Liver (tissue), 3 donors: ENCODE measurements at regions not wholly inside any gene's neighbourhood (a gene's known extent, or its start where the extent isn't known, plus 50 kb on each side); places are given as distances from the start of the nearest gene placed in this dataset.

Source experiments
- CTCF ChIP-seq: fragments of 150-350 bp; IDR thresholded peaks from 2 replicates; pipeline ENCODE4 v1.5.1; 2017; ENCODE audit warnings: improper control_type of control experiment, low read depth, low read length; ENCODE audit not compliant: missing input control
- JUND ChIP-seq, 2 donors: IDR thresholded peaks; 2 replicates each; pipeline ENCODE4 v1.6.1; 2016; ENCODE audit warnings: antibody characterized with exemption in 2 of 2
- MAX ChIP-seq: IDR thresholded peaks from 2 replicates; pipeline ENCODE4 v1.6.1; 2016; ENCODE audit warnings: antibody characterized with exemption
- NR2F2 ChIP-seq: IDR thresholded peaks from 2 replicates; pipeline ENCODE4 v1.6.1; 2016; ENCODE audit warnings: antibody characterized with exemption
- REST ChIP-seq: IDR thresholded peaks from 2 replicates; pipeline ENCODE4 v1.6.1; 2016; ENCODE audit warnings: antibody characterized with exemption, mild to moderate bottlenecking
- RXRA ChIP-seq, 2 donors: IDR thresholded peaks; 2 replicates each; pipeline ENCODE4 v1.6.1; 2017 to 2018; ENCODE audit warnings: antibody characterized with exemption in 2 of 2, mild to moderate bottlenecking in 1 of 2
- SP1 ChIP-seq: IDR thresholded peaks from 2 replicates; pipeline ENCODE4 v1.6.1; 2018; ENCODE audit warnings: antibody characterized with exemption, mild to moderate bottlenecking
- TAF1 ChIP-seq: conservative IDR thresholded peaks from 2 replicates; pipeline ENCODE4 v1.6.1; 2016; ENCODE audit warnings: antibody characterized with exemption, mild to moderate bottlenecking
- donor health status: healthy.
- donor health status: healthy.

- TF ChIP-seq CTCF (no peak), SP1 (no peak), TAF1 (no peak), REST (no peak), MAX (no peak), NR2F2 (no peak), JUND (IDR thresholded peaks at IDR 0.05) (no peak), RXRA (IDR thresholded peaks at IDR 0.05) (no peak)
Measured at GRCh38 chr14:42028607-42029006, 421.9 kb downstream of the LRFN5 start.
